ENCODE measurements at regions not wholly inside any gene's neighbourhood (a gene's known extent, or its start where the extent isn't known, plus 50 kb on each side); places are given as distances from the start of the nearest gene placed in this dataset.

GRCh38 chr1:67898033-67898726, 64.9 kb upstream of the GNG12 start:
- Histone ChIP-seq H3K4me3 (replicated peaks; ENCODE audit: insufficient read depth, low read length) (no peak overlapping the region), H3K27me3 (ENCODE audit: insufficient read depth, poor library complexity, severe bottlenecking) (no peaks in the 10 kb centered on the region), H3K27ac (replicated peaks) (no peak overlapping the region)
- TF ChIP-seq GABPA (IDR thresholded peaks at IDR 0.05; ENCODE audit: low read depth): no peak
- TF ChIP-seq CTCF (IDR thresholded peaks at IDR 0.05; ENCODE audit: insufficient read depth, low read length): no peak
- TF ChIP-seq REST (IDR thresholded peaks at IDR 0.05; ENCODE audit: insufficient replicate concordance, low read depth): no peak
- no peak for TF ChIP-seq SPI1 (IDR thresholded peaks at IDR 0.05; ENCODE audit: borderline replicate concordance, low read depth)
- no peak for DNase-seq (ENCODE audit: low read depth in 1 of 2, low spot score in 1 of 2)

- no peak for TF ChIP-seq GABPA (IDR thresholded peaks at IDR 0.05; ENCODE audit: low read depth)
- no peak for TF ChIP-seq REST (IDR thresholded peaks at IDR 0.05; ENCODE audit: insufficient replicate concordance, low read depth)
- no peak for TF ChIP-seq SPI1 (IDR thresholded peaks at IDR 0.05; ENCODE audit: borderline replicate concordance, low read depth)
- Histone ChIP-seq H3K27ac (replicated peaks) (no peak overlapping the region), H3K27me3 (ENCODE audit: insufficient read depth, poor library complexity, severe bottlenecking) (no peaks in the 10 kb centered on the region), H3K4me3 (replicated peaks; ENCODE audit: insufficient read depth, low read length) (no peak overlapping the region)
- no peak for DNase-seq (ENCODE audit: low read depth in 1 of 2, low spot score in 1 of 2)
Observed at GRCh38 chr1:67897270-67897949, 64.1 kb upstream of the GNG12 start.

- H3K27me3 ChIP-seq (ENCODE audit: insufficient read depth, poor library complexity, severe bottlenecking): no peaks in the 10 kb centered on the region
- TF ChIP-seq SPI1 (IDR thresholded peaks at IDR 0.05; ENCODE audit: borderline replicate concordance, low read depth): no peak
- TF ChIP-seq REST (IDR thresholded peaks at IDR 0.05; ENCODE audit: insufficient replicate concordance, low read depth): no peak
- TF ChIP-seq CTCF (IDR thresholded peaks at IDR 0.05; ENCODE audit: insufficient read depth, low read length): no peak
- no peak for TF ChIP-seq POLR2AphosphoS5 (IDR thresholded peaks at IDR 0.05; ENCODE audit: low read depth)
- no peak for TF ChIP-seq GABPA (IDR thresholded peaks at IDR 0.05; ENCODE audit: low read depth)
- no peak for DNase-seq (ENCODE audit: low read depth in 1 of 2, low spot score in 1 of 2)
- H3K27ac ChIP-seq (replicated peaks): no peak overlapping the region
- no peak overlapping the region for H3K4me3 ChIP-seq (replicated peaks; ENCODE audit: insufficient read depth, low read length)
Observed at GRCh38 chr1:67896826-67897225, 63.6 kb upstream of the GNG12 start.
